ENCODE measurements at regions not wholly inside any gene's neighbourhood (a gene's known extent, or its start where the extent isn't known, plus 50 kb on each side); places are given as distances from the start of the nearest gene placed in this dataset.
"Not testable (repeated sequence)": the region's sequence is repeated elsewhere in the genome, so short reads cannot be mapped to it uniquely, and the experiment has no call there.

DNA sequence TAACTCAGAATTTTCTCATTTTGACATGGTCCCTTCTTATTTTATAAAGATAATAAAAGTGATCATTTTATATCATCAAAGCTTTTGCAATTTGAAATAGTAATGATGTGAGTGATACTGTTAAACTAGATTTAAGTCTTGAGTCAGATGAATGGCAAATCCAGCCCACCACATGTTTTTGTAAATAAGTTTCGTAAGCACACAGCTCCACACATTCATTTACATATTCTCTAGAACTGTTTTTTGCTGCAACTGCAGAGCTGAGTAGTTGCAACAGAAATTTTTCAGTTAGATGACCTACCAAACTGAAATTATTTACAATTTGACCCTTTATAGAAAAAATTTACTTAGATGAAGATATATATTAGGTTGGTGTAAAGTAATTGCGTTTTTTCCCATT is 75.1 kb upstream of the ADORA2B start:
- TF ChIP-seq, protein P1, sequence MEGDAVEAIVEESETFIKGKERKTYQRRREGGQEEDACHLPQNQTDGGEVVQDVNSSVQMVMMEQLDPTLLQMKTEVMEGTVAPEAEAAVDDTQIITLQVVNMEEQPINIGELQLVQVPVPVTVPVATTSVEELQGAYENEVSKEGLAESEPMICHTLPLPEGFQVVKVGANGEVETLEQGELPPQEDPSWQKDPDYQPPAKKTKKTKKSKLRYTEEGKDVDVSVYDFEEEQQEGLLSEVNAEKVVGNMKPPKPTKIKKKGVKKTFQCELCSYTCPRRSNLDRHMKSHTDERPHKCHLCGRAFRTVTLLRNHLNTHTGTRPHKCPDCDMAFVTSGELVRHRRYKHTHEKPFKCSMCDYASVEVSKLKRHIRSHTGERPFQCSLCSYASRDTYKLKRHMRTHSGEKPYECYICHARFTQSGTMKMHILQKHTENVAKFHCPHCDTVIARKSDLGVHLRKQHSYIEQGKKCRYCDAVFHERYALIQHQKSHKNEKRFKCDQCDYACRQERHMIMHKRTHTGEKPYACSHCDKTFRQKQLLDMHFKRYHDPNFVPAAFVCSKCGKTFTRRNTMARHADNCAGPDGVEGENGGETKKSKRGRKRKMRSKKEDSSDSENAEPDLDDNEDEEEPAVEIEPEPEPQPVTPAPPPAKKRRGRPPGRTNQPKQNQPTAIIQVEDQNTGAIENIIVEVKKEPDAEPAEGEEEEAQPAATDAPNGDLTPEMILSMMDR (IDR thresholded peaks at IDR 0.05): not testable (repeated sequence)
- TF ChIP-seq POLR2A (IDR thresholded peaks at IDR 0.05): not testable (repeated sequence)

Data from ovary (tissue), 3 donors.